ENCODE measurements at regions not wholly inside any gene's neighbourhood (a gene's known extent, or its start where the extent isn't known, plus 50 kb on each side); places are given as distances from the start of the nearest gene placed in this dataset.
"Not testable (repeated sequence)": the region's sequence is repeated elsewhere in the genome, so short reads cannot be mapped to it uniquely, and the experiment has no call there.

DNA sequence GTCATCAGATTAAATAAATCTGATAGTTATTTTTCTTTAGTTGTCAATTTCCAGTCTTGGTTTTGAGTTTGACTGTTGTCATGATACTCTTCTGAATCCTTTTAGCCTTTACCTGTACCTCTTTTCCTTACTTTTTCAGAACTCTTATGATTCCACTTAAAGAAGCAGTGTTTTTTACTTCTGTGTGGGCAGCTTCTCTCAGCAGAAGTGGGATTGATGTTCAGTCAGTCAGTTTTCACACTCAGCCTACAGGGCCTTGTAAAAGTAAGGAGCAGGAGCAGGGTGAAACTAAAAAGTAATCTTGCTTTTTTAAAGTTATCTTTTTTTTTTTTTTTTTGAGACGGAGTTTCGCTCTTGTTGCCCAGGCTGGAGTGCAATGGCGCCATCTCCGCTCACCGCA is 75.1 kb downstream of the HAUS1 start:
- DNase-seq = no peak

DNA sequence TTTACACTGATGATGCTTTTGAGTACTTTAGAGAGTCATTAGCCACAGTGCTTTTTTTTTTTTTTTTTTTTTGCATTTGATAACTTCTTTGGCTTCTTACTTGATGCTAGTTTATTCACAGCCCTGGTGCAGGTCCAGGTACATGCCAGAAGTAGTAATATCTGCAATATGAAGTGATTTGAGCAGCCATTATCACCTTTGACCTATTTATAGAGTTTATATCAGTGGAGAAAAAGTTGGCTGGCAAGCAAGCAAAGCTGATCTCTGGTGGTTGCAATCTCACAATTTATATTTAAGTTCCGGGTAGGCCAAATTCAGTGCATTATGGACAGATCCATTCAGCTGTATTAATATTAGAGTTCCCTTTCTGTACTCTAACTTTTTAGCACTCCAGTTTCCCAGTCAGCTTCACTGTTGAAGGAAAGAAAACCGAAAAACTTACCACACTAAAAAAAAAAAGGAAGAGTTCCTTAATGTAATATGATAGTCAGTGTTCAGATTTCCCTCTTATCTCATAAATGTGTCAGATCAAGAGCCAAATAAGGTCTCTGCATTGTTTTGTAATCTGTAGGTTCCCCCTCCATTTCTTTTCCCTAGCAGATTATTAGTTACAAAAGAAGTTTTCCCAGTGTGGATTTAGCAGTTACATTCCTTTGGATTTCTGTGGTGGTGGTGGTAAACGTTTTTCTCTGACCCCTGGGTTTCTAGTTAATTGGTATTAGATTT is 78.6 kb downstream of the HAUS1 start:
- no peak for DNase-seq

DNA sequence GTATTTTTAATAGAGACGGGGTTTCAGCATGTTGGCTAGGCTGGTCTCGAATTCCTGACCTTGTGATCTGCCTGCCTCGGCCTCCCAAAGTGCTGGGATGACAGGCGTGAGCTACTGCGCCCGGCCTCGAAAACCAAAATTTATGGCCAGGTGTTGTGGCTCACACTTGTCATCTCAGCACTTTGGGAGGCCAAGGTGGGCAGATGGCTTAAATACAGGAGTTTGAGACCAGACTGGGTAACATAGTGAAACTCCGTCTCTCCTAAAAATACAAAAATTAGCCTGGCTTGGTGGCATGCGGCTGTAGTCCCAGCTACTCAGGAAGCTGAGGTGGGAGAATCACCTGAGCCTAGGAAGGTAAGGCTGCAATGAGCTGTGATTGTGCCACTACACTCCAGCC is 80.1 kb downstream of the HAUS1 start:
- DNase-seq = not testable (repeated sequence)

DNA sequence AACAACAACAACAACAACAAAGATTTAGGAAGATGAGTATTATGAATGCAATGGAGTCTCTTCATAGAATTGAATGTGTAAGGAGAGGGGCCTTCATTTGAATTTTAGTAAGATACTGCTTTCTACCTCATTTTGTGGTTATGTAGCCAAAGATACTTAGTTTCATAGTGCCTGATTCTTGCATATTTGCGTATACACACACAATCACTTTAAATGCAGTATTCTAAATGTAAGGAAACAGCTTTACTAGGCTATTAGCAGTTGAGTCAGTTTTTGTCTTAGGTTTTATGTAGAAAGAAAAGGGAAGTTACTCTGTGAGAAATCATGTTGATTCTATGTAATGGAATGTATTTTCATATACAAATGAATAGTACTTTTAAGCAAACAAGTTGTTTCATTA is 80.5 kb downstream of the HAUS1 start:
- no peak for DNase-seq

DNA sequence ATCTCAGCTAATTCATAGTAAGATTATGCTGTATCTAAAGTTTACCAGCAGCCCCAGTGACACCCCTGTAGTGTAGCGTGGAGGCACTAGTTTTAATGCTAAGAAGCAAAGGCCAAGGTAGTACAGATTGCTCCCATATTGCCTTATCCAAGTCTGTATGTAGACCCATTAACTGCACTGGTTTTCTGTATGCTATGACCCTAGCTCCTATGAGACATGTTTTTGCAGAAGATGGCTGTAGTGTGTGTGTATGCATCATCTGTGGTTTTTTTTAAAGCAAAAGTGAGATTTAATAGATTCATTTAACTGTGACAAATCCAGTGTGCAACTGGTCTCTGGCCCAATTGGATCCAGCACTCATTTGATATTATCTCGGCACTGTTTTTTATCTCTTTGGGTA is 86.5 kb downstream of the HAUS1 start:
- no peak for DNase-seq

DNA sequence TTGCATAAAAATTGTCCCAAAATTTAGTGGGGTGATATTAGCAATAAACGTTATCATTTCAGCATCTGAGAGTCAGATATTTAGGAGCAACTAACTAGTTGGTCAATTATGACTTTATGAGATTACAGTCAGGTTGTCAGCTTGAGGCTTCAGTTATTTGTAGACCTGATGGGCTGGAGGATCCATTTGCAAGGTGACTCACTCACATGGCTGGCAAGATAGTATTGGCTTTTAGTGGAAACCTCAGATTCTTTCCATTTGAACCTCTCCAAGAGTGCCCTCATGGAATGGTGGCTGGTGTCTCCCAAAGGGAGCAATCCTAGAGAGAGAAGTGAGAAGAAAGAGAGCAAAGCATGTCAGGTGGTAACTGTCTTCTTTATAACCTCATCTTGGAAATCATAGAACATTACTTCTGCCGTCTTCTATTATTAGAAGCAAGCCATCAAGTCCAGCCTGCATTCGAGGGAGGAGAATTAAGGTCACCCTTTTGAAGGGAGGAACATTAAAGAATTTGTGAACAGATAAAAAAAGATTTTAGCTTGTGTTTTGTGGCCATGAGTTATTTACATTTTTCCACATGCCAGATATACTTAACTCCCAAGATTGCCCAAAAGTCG is 92.5 kb downstream of the HAUS1 start:
- no peak for DNase-seq

DNA sequence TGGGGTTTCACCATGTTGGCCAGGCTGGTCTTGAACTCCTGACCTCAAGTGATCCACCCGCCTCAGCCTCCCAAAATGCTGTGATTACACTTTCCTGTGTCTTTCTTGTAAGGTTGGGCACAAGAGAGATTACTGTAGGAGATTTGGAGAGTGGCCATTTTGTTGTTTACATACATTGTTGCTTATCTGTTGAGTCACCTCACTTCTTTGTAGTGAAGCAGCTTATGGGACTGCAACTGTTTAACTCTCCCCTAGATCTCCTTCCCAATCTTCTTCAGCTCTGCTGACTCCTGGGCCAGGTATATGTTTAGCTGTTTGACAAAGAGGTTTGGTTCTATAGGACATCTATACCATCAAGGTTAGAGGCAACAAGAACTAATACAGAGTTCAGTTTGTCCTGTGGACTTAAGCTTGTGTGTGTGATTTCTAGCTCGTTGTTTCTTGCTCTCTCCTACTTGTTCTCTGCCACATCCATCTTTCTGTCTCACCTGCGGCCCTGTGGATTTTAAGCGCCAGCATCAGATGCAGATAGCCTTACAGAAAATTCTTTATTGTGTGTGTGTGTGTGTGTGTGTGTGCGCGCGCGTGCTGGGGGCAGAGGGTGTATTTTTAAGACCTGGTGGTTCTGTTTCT is 95.4 kb downstream of the HAUS1 start:
- DNase-seq = no peak

DNA sequence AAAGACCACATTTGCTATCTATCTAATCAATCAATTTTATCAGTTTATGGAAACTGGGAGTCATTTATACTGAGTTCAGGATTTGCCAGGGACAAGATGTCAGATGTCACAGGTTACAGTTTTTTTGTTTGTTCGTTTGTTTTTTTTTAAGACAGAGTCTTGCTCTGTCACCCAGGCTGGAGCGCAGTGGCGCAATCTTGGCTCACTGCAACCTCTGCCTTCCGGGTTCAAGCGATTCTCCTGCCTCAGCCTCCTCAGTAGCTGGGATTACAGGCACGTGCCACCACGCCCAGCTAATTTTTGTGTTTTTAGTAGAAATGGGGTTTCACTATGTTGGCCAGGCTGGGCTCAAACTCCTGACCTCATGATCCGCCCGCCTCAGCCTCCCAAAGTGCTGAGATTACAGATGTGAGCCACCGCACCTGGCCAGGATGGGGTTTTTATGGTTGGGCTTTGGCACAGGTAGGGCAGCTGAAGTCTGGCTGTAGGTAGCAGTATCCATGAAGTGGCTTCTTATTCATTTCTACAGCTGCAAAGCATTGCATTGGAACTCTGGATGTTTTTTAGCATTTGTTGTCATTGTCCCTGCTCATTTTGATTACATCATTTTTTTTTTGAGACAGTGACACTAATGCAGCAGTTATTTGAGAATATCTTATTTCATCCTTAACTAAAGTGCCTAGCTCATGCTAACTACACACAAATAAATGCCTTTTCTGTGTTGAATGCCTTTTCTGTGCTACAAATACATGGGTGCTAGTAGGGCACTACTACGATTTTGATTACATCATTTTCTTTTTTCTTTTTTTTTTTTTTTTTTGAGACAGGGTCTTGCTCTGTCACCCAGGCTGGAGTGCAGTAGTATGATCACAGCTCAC is 96.2 kb downstream of the HAUS1 start:
- not testable (repeated sequence) for DNase-seq

DNA sequence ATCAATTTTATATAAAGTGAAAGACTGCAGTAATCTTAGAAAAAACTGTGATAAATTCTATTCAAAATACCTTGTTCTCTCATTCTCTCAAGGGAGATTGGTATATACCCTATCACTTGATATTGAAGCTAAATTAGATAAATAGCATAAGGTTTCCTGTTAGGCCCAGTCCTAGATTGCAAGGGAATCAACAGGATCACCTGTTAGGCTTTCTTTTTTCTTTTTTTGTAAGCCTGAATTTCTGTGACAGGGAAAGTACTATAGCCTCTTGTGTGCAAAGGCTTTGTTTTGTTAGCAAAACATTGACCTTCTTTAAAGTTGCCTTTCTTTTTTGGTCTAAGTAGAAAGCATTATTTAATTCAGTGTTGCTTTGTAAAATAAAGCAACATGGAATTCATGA is 100.0 kb downstream of the HAUS1 start:
- no peak for DNase-seq

DNA sequence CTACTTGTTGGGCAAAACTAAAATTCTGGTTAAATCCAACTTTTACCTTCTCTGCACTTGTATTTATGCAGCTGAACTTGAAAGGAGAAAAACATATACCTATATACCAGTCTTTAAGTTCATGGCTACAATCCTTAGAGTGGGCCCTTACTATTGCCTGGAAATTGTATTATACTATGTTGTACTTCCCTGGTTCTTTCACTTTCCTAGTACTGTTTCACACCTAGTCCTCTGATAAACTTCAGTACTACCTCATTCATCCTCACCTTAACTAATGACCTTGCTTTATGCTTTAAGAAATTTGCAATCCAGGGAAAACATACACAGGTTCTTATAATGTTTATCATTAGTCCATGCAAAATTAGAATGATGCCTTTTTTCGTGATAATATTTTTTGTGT is 103.8 kb downstream of the HAUS1 start:
- DNase-seq = no peak

DNA sequence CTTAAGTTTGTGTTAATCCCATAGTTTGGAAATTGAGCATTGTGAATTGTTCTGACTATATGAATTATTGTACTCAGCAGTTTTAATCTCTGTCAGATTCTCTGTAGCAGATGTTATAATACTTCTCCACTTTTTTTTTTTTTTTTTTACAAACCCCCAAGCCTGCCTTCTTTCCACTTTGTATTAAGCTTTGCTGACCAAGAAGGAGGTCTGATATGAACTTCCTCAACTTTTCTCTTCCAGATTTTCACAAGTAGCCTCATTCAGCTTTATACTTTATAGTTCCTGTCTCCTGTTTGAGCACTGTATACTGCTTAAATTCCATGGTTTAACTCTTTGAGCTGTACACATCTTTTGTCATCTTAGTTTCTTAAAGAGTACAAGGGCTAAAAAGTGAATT is 105.0 kb downstream of the HAUS1 start:
- DNase-seq = no peak

DNA sequence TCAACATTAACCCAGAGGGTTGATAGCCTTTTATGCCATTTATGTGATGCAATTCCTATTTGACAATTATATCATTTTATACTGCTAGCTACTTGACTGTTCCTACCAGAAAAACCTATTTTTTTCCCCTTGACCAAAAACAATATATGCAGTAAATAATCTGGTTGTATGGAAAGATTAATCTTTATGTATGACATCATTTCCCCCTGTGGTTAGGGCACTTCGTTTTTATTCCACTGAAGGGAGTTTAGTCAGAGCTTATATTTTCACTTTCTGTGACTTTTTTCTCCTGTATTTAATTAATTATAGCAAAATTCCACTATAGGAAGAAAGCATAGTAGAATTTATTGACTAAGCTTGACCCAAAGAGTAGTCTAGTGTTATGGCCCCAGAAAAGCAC is 107.6 kb downstream of the HAUS1 start:
- DNase-seq = no peak

DNA sequence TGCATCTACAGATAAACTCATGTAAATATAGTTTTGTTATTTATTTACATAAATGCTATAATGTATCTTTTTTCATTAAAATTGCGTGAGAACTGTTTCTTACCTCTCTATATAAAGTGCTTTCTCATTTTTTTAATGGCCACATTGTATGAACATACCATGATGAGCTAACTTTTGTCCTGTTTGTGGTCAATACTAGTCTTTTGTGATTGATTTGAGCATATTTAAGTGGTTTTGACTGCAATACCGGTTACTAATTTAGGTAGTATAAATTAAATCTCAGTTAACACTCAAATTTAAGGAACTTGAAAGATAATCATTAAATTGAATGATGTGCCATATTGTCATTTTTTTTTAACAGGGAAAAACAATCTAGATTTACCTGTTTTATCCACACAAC is 108.2 kb downstream of the HAUS1 start:
- DNase-seq = no peak

DNA sequence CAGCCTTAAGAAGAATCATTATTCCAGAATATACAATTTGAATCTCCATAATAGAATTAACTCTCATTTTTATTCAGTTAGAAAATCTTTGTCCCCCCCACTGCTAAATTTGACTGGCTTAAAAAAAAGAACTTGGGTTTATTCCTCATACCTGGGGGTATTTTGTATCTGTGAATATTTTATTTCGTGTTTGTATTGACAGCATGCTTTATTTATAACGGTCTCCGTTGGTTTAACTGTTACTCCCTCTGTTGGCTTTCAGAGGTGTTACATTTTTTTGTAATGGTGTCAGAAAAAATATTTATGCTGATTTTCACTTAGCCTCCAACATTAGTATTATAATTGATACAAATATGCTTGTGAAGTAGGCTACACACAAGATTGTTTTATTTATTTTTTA is 109.1 kb downstream of the HAUS1 start:
- DNase-seq = no peak

DNA sequence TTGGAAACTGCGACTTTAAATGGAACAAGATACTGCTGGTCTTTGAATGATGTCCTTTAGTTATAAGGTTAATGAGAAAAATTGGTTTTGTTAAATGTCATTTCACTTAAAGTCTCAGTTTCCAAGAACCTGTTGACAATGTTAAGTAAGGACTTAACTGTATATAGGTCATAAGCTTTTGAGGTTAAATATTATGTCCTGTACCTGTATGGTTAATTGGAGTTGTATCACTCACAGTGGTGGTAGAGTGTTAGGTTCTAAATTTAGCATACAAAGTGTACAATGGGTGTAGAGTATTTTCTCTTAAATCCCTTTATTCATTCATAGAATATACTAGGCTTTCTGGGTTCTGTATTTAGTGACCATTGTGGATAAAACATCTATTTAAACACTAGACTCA is 110.2 kb downstream of the HAUS1 start:
- no peak for DNase-seq

DNA sequence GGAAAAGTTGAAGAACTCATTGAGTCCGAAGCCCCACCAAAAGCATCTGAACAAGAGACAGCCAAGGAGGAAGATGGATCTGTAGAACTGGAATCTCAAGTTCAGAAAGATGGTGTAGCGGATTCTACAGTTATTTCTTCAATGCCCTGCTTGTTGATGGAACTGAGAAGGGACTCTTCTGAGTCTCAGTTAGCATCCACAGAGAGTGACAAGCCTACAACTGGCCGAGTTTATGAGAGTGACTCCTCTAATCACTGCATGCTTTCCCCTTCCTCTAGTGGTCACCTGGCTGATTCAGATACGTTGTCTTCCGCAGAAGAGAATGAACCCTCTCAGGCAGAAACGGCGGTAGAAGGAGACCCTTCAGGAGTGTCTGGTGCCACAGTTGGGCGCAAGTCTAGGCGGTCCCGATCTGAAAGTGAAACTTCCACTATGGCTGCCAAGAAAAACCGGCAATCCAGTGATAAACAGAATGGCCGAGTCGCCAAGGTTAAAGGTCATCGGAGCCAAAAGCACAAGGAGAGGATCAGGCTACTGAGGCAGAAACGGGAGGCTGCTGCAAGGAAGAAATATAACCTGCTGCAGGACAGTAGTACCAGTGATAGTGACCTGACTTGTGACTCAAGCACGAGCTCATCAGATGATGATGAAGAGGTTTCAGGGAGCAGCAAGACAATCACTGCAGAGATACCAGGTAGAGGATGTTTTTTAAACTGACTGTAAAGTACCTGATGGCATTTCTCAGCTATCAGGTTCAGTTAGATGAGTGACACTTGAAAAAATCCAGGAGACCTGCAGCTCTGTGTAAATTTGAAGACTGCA is 111.9 kb downstream of the HAUS1 start:
- no peak for DNase-seq

DNA sequence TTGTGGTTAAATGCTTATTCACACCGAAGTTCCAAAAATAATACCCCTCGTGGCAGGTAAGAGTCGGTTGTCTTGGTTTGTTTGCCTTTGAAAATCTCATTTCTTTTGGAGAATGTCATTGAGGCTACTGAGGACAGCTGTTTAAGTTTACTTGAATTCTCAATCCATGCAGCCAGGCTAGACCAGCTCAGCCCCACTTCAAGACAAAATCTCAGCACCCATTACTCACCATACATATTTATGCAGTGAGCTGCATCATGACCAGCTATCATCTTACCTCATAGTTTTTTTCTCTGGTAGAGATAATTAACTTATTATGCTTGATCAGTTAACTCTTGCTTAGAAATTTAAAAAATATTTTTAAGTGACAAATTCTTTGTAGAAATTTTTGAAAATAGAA is 115.9 kb downstream of the HAUS1 start:
- no peak for DNase-seq

DNA sequence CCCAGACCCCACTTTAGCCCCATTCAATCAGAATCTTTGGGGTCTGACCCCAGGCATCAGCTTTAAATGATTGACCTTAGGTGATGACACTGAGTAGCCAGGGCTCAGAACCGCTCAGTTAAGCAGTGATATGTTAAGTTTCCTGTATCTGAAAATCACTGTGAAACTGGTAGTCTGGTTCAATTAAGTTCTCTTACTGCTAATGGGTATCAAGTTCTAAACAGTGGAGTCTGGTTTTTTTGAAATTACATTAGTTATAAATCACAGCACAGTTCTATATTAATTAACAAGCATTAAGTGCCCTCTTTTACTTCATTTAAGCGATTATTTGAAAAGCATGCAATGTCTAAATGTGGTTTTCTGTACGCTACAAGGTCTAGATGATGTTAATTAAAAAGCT is 117.9 kb downstream of the HAUS1 start:
- no peak for DNase-seq

DNA sequence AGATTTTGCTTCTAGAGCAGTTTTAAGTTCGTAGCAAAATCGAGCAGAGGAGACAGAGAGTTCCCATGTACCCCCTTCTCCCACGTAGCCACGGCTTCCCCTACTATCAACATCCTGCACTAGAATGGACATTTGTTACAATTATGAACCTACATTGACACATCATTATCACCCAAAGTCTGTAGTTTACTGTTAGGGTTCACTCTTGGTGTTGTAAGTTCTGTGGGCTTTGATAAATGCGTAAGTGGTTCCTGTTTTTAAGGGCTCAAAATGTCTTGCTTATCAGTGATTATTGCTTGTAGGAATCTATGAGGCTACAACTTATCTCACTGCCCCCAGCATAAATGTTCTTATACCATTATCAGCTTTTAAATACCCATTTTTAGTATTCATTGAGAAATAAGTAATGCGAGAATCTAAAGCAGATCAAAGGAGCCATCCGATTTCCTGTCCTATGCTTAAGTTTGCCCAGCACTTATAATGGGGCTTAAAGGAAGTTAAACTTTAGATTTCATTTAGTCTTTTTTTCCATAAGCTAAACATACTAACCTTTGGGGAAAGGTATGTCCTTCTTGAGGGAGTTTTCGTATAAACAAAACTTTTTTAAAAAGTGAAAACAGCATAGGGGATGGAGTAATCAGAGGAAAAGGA is 118.7 kb downstream of the HAUS1 start:
- DNase-seq = no peak

DNA sequence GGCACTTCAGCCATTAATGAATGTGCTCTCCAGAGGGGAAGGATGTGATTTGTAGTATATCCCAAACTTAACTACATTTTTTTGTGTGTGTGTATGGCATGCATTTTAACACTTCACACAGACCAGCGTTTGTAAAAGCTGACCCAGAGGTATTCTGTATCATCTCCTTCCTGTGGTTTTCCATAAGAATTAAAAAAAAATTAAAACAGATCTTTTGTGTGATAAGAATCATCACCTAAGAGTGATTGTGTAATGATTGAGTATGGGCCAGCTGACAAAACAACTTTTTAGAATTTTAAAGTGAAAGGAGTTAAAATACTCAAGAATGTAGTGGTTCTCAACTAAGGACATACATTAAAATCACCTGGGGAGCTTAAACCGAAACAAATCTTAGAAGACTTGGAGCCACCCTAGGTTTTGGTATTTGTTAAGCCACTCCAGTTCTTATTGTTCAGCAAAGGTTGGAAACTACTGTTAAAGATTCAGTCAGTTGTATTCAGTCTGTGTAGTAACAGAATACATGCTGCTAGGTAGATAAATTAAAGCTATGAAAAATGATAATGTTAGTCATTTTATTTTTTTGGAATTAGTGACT is 120.1 kb downstream of the HAUS1 start:
- DNase-seq = no peak

DNA sequence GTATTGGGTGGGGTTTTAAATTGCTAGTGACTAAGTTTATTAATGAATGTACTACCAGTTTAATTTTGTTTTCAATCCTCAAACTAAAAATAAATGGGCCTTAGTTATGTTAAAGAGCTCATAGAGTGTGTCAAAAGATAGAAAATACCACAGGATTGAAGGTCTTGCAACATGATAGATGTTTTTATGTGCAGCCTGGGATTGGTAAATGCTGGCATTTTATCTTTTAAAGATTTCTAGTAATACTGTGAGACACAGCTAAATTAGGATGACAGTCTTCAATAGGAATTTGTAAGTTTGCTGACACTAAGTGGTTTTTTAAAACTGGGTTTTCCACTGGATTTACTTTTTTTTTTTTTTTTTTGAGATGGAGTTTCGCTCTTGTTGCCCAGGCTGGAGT is 122.3 kb downstream of the HAUS1 start:
- DNase-seq = no peak

DNA sequence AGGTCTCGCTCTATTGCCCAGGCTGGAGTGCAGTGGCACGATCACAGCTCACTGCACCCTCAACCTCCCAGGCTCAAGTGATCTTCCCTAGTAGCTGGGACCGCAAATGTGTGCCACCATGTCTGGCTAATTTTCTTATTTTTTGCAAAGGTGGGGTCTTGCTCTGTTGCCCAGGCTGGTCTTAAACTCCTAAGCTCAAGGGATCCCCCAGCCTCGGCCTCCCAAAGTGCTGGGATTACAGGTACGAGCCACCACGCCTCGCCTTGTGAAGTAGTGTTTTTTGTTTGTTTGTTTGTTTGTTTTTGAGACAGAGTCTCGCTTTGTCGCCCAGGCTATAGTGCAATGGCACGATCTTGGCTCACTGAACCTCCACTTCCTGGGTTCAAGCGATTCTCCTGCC is 125.5 kb downstream of the HAUS1 start:
- not testable (repeated sequence) for DNase-seq

Data from NCI-H187 treated with DMSO at 0.1 percent for 48 hours (cell line).